Globus pallidus (tissue), 1 donor: ENCODE measurements at regions not wholly inside any gene's neighbourhood (a gene's known extent, or its start where the extent isn't known, plus 50 kb on each side); places are given as distances from the start of the nearest gene placed in this dataset.
"Not testable (repeated sequence)": the region's sequence is repeated elsewhere in the genome, so short reads cannot be mapped to it uniquely, and the experiment has no call there.

Experiments
- DNase-seq: peaks from one replicate; pipeline ENCODE4 v3.0.0-alpha.2; 2015; ENCODE audit warnings: low spot score

- DNase-seq, result no peak
These were observed 145.6 kb upstream of the ABI3BP start for GRCh38 chr3:101138817-101139216.

GRCh38 chr3:101134331-101134730, 141.1 kb upstream of the ABI3BP start:
- DNase-seq, result no peak

- DNase-seq, result no peak
These were observed 140.4 kb upstream of the ABI3BP start for GRCh38 chr3:101133652-101134051.

GRCh38 chr3:101133197-101133596, 140.0 kb upstream of the ABI3BP start:
- DNase-seq, result not testable (repeated sequence)

GRCh38 chr3:101131767-101132166, 138.5 kb upstream of the ABI3BP start:
- no peak for DNase-seq

- DNase-seq, result no peak
These were observed 135.6 kb upstream of the ABI3BP start for GRCh38 chr3:101128786-101129185.

- DNase-seq, result no peak
These were observed 134.8 kb upstream of the ABI3BP start for GRCh38 chr3:101128001-101128400.

- no peak for DNase-seq
These were observed 130.9 kb upstream of the ABI3BP start for GRCh38 chr3:101124125-101124524.

GRCh38 chr3:101123081-101123480, 129.9 kb upstream of the ABI3BP start:
- no peak for DNase-seq

GRCh38 chr3:101122681-101123080, 129.5 kb upstream of the ABI3BP start:
- no peak for DNase-seq

- no peak for DNase-seq
These were observed 126.8 kb upstream of the ABI3BP start for GRCh38 chr3:101120039-101120438.

GRCh38 chr3:101119535-101119934, 126.3 kb upstream of the ABI3BP start:
- no peak for DNase-seq

- no peak for DNase-seq
These were observed 124.8 kb upstream of the ABI3BP start for GRCh38 chr3:101117980-101118379.

GRCh38 chr3:101117465-101117864, 124.2 kb upstream of the ABI3BP start:
- no peak for DNase-seq

GRCh38 chr3:101110295-101110694, 117.1 kb upstream of the ABI3BP start:
- DNase-seq, result not testable (repeated sequence)

- DNase-seq, result no peak
These were observed 111.1 kb upstream of the ABI3BP start for GRCh38 chr3:101104321-101104720.

GRCh38 chr3:101102678-101103296, 109.6 kb upstream of the ABI3BP start:
- no peak for DNase-seq

- DNase-seq, result no peak
These were observed 107.3 kb upstream of the ABI3BP start for GRCh38 chr3:101100361-101101009.

GRCh38 chr3:101099791-101100190, 106.6 kb upstream of the ABI3BP start:
- DNase-seq, result no peak

GRCh38 chr3:101096444-101096843, 103.2 kb upstream of the ABI3BP start:
- no peak for DNase-seq

GRCh38 chr3:101095693-101096430, 102.6 kb upstream of the ABI3BP start:
- no peak for DNase-seq

- no peak for DNase-seq
These were observed 98.3 kb upstream of the ABI3BP start for GRCh38 chr3:101091489-101091888.

GRCh38 chr3:101085752-101086151, 92.5 kb upstream of the ABI3BP start:
- DNase-seq, result no peak
